ENCODE measurements at regions not wholly inside any gene's neighbourhood (a gene's known extent, or its start where the extent isn't known, plus 50 kb on each side); places are given as distances from the start of the nearest gene placed in this dataset.

GRCh38 chr14:76955575-76956315, 72.8 kb downstream of the IRF2BPL start:
- H3K4me3 ChIP-seq (replicated peaks; ENCODE audit: low read depth, low read length), result no peak overlapping the region
- TF ChIP-seq CTCF (IDR thresholded peaks at IDR 0.05; ENCODE audit: low read length, missing control alignments), result no peak
- peak; percentile 56 for DNase-seq (ENCODE audit: low read depth)

- DNase-seq (ENCODE audit: low read depth), result no peak
- TF ChIP-seq CTCF (IDR thresholded peaks at IDR 0.05; ENCODE audit: low read length, missing control alignments), result no peak
- no peak overlapping the region for H3K4me3 ChIP-seq (replicated peaks; ENCODE audit: low read depth, low read length)
Observed at GRCh38 chr14:76954394-76955190, 73.9 kb downstream of the IRF2BPL start.

GRCh38 chr14:76953311-76953945, 75.1 kb downstream of the IRF2BPL start:
- DNase-seq (ENCODE audit: low read depth), result peak; percentile 63
- peak overlapping the region; percentile 12 for H3K4me3 ChIP-seq (replicated peaks; ENCODE audit: low read depth, low read length)
- TF ChIP-seq CTCF (IDR thresholded peaks at IDR 0.05; ENCODE audit: low read length, missing control alignments), result no peak

GRCh38 chr14:76951166-76951565, 77.3 kb downstream of the IRF2BPL start:
- no peak overlapping the region for H3K4me3 ChIP-seq (replicated peaks; ENCODE audit: low read depth, low read length)
- no peak for DNase-seq (ENCODE audit: low read depth)
- TF ChIP-seq CTCF (IDR thresholded peaks at IDR 0.05; ENCODE audit: low read length, missing control alignments), result no peak

GRCh38 chr14:76950055-76951020, 78.2 kb downstream of the IRF2BPL start:
- H3K4me3 ChIP-seq (replicated peaks; ENCODE audit: low read depth, low read length), result no peak overlapping the region
- peak; percentile 57 for DNase-seq (ENCODE audit: low read depth)
- no peak for TF ChIP-seq CTCF (IDR thresholded peaks at IDR 0.05; ENCODE audit: low read length, missing control alignments)

- DNase-seq (ENCODE audit: low read depth), result no peak
- TF ChIP-seq CTCF (IDR thresholded peaks at IDR 0.05; ENCODE audit: low read length, missing control alignments), result no peak
- H3K4me3 ChIP-seq (replicated peaks; ENCODE audit: low read depth, low read length), result no peak overlapping the region
Observed at GRCh38 chr14:76948976-76949375, 79.5 kb downstream of the IRF2BPL start.
